ENCODE measurements at regions not wholly inside any gene's neighbourhood (a gene's known extent, or its start where the extent isn't known, plus 50 kb on each side); places are given as distances from the start of the nearest gene placed in this dataset.

- TF ChIP-seq ZNF560 (tag by site-specific recombination; IDR thresholded peaks at IDR 0.05; ENCODE audit: borderline replicate concordance): no peak
- no peak for TF ChIP-seq CTCF (tag by site-specific recombination; IDR thresholded peaks at IDR 0.05)
- TF ChIP-seq ZNF707 (tag by site-specific recombination; IDR thresholded peaks at IDR 0.05): no peak
- no peak for TF ChIP-seq PRDM1 (tag by site-specific recombination; IDR thresholded peaks at IDR 0.05)
- TF ChIP-seq BCL11A (tag by site-specific recombination; IDR thresholded peaks at IDR 0.05; ENCODE audit: low read depth): no peak
- TF ChIP-seq REST (tag by site-specific recombination; IDR thresholded peaks at IDR 0.05): no peak
- TF ChIP-seq SP2 (tag by site-specific recombination; IDR thresholded peaks at IDR 0.05): no peak
- TF ChIP-seq KLF16 (tag by site-specific recombination; IDR thresholded peaks at IDR 0.05): no peak
- TF ChIP-seq, protein P1, sequence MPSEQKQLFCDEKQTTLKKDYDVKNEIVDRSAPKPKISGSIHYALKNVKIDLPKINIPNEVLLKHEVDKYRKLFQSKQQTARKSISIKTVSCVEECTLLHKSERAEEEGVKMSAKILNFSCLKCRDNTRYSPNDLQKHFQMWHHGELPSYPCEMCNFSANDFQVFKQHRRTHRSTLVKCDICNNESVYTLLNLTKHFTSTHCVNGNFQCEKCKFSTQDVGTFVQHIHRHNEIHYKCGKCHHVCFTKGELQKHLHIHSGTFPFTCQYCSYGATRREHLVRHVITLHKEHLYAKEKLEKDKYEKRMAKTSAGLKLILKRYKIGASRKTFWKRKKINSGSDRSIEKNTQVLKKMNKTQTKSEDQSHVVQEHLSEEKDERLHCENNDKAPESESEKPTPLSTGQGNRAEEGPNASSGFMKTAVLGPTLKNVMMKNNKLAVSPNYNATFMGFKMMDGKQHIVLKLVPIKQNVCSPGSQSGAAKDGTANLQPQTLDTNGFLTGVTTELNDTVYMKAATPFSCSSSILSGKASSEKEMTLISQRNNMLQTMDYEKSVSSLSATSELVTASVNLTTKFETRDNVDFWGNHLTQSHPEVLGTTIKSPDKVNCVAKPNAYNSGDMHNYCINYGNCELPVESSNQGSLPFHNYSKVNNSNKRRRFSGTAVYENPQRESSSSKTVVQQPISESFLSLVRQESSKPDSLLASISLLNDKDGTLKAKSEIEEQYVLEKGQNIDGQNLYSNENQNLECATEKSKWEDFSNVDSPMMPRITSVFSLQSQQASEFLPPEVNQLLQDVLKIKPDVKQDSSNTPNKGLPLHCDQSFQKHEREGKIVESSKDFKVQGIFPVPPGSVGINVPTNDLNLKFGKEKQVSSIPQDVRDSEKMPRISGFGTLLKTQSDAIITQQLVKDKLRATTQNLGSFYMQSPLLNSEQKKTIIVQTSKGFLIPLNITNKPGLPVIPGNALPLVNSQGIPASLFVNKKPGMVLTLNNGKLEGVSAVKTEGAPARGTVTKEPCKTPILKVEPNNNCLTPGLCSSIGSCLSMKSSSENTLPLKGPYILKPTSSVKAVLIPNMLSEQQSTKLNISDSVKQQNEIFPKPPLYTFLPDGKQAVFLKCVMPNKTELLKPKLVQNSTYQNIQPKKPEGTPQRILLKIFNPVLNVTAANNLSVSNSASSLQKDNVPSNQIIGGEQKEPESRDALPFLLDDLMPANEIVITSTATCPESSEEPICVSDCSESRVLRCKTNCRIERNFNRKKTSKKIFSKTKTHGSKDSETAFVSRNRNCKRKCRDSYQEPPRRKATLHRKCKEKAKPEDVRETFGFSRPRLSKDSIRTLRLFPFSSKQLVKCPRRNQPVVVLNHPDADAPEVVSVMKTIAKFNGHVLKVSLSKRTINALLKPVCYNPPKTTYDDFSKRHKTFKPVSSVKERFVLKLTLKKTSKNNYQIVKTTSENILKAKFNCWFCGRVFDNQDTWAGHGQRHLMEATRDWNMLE (tag by site-specific recombination; conservative IDR thresholded peaks at IDR 0.05; ENCODE audit: low read depth): no peak
Observed at GRCh38 chr6:78438135-78438534, 429.2 kb upstream of the IRAK1BP1 start.

Measured in HEK293 (cell line).